K562 (cell line): ENCODE measurements at regions not wholly inside any gene's neighbourhood (a gene's known extent, or its start where the extent isn't known, plus 50 kb on each side); places are given as distances from the start of the nearest gene placed in this dataset.

Source experiments
- ATAC-seq: fragments of 200-7000 bp; cut with Tn5 transposase; 3 replicates; pipeline ENCODE4 v1.9.1; 2020; ENCODE audit warnings: moderate library complexity
- BruUV-seq: library from RNA; stranded (reverse); fragments of 400-500 nt; replicated peaks from 2 replicates; lab custom pipeline; 2021; lab: Mats Ljungman, UMichigan
- CTCF ChIA-PET: fragments of 300-600 bp; formaldehyde crosslinking; extraction: SDS; loops from one replicate; lab custom pipeline; 2021; ENCODE audit warnings: low intra/inter-chr PET ratio; lab: Yijun Ruan, JAX
- POLR2A ChIA-PET: fragments of 300-600, 350-650 bp; sonication (Branson Sonifier 250); formaldehyde crosslinking; extraction: SDS; loops from one replicate; lab custom pipeline; 2021; ENCODE audit warnings: antibody characterized with exemption, inconsistent platforms; lab: Yijun Ruan, JAX
- DNase-seq, 4 experiments: peaks; one replicate each; pipeline versions ENCODE4 v3.0.0 to v3.0.0-alpha.2; 2011 to 2018; ENCODE audit warnings: low spot score in 3 of 4, mixed read lengths in 3 of 4; ENCODE audit errors: extremely low read depth in 1 of 4
- FAIRE-seq: peaks from 2 replicates; lab custom pipeline; 2011; peaks lifted over from hg19 to GRCh38; lab: Jason Lieb, UNC
- H2AFZ ChIP-seq: 2 replicates; pipeline ENCODE4 v1.6.0; 2011; ENCODE audit warnings: low read depth, low read length, control low read depth, inconsistent platforms
- H3K27ac ChIP-seq: fragments of 200-600 bp; 3 replicates; pipeline ENCODE4 v1.8.0; 2011; ENCODE audit warnings: low read depth, mild to moderate bottlenecking, control low read depth, inconsistent platforms, low read length, moderate library complexity, mixed read lengths; ENCODE audit errors: extremely low read depth
- H3K27me3 ChIP-seq, 2 experiments: fragments of 300-600 bp in 1 of 2; 2 replicates in 1 of 2; 3 replicates in 1 of 2; pipeline versions ENCODE4 v1.6.0 to v1.8.0; 2011; ENCODE audit warnings: inconsistent platforms in 2 of 2, low read length in 2 of 2, mild to moderate bottlenecking in 1 of 2, mixed read lengths in 1 of 2, moderate library complexity in 1 of 2; ENCODE audit not compliant: control insufficient read depth in 2 of 2, insufficient read depth in 2 of 2
- H3K36me3 ChIP-seq: fragments of 300-600 bp; 3 replicates; pipeline ENCODE4 v1.8.0; 2011; ENCODE audit warnings: mild to moderate bottlenecking, low read length, inconsistent platforms; ENCODE audit not compliant: control insufficient read depth, insufficient read depth
- H3K4me1 ChIP-seq, 2 experiments: fragments of 200-600 bp in 1 of 2; replicated peaks in 1 of 2; 2 replicates in 1 of 2; 3 replicates in 1 of 2; pipeline versions ENCODE4 v1.5.1 to v1.8.0; 2011; ENCODE audit warnings: inconsistent platforms in 2 of 2, low read length in 2 of 2, mild to moderate bottlenecking in 1 of 2, mixed read lengths in 1 of 2, moderate library complexity in 1 of 2; ENCODE audit not compliant: control insufficient read depth in 2 of 2, insufficient read depth in 2 of 2
- H3K4me2 ChIP-seq: 2 replicates; pipeline ENCODE4 v1.6.1; 2011; ENCODE audit warnings: low read length, control low read depth, inconsistent platforms, mixed read lengths; ENCODE audit not compliant: insufficient read depth
- H3K4me3 ChIP-seq: fragments of 200-600 bp; sonication (generic), shearing (Covaris generic); 2 replicates; pipeline ENCODE4 v1.5.1; 2016; ENCODE audit warnings: control low read depth, inconsistent platforms
- H3K79me2 ChIP-seq: fragments of 200-600 bp; 3 replicates; pipeline ENCODE4 v1.8.0; 2011; ENCODE audit warnings: low read length, inconsistent platforms; ENCODE audit not compliant: control insufficient read depth, insufficient read depth
- H3K9ac ChIP-seq, 2 experiments: 2 replicates each; pipeline versions ENCODE4 v1.6.0 to v1.6.1; 2011; ENCODE audit warnings: low read depth in 2 of 2, low read length in 2 of 2, control low read depth in 1 of 2, inconsistent platforms in 1 of 2, mild to moderate bottlenecking in 1 of 2, mixed read lengths in 1 of 2; ENCODE audit not compliant: insufficient read depth in 1 of 2
- H3K9me1 ChIP-seq: one replicate; pipeline ENCODE4 v1.6.0; 2011; ENCODE audit warnings: inconsistent platforms, mild to moderate bottlenecking, low read length, moderate library complexity; ENCODE audit not compliant: control insufficient read depth, insufficient read depth
- H3K9me3 ChIP-seq: replicated peaks from 2 replicates; pipeline ENCODE4 v1.5.1; 2011; ENCODE audit warnings: low read depth, low read length, inconsistent platforms; ENCODE audit not compliant: control insufficient read depth, insufficient read depth
- H4K20me1 ChIP-seq: replicated peaks from 2 replicates; pipeline ENCODE4 v1.6.1; 2011; ENCODE audit warnings: low read length, inconsistent platforms, mixed read lengths; ENCODE audit not compliant: control insufficient read depth, insufficient read depth
- CBFA2T2 ChIP-seq: fragments of 450-650 bp; conservative IDR thresholded peaks from 2 replicates; pipeline ENCODE4 v1.6.1; 2017; ENCODE audit warnings: mild to moderate bottlenecking
- CXXC5 ChIP-seq: fragments of 250-450 bp; sonication (Bioruptor Pico); IDR thresholded peaks from 2 replicates; pipeline ENCODE4 v1.8.0; 2022; ENCODE audit warnings: inconsistent platforms, mild to moderate bottlenecking, moderate library complexity
- HNRNPH1 ChIP-seq: fragments of 200-400 bp; formaldehyde crosslinking; optimal IDR thresholded peaks from 2 replicates; pipeline ENCODE3; 2017; ENCODE audit warnings: low read depth, mild to moderate bottlenecking, low read length, moderate library complexity
- LARP7 ChIP-seq: fragments of 450-650 bp; IDR thresholded peaks from 2 replicates; pipeline ENCODE4 v1.6.1; 2016
- MEF2D ChIP-seq: conservative IDR thresholded peaks from 2 replicates; pipeline ENCODE4 v1.6.1; 2016; ENCODE audit warnings: low read depth, missing genetic modification characterization, missing compliant biosample characterization
- NFATC3 ChIP-seq: fragments of 450-650 bp; IDR thresholded peaks from 2 replicates; pipeline ENCODE4 v1.6.1; 2017; ENCODE audit warnings: mild to moderate bottlenecking
- PHF20 ChIP-seq: fragments of 450-650 bp; IDR thresholded peaks from 2 replicates; pipeline ENCODE4 v1.6.1; 2018; ENCODE audit not compliant: partially characterized antibody
- SRF ChIP-seq, 2 experiments: fragments of 250-450, 450-650 bp in 1 of 2; sonication (Bioruptor Pico) in 1 of 2; sonication (generic) in 1 of 2; formaldehyde crosslinking; IDR thresholded peaks; 2 replicates each; pipeline versions ENCODE4 v1.5.0 to v1.5.1; 2020 to 2022; ENCODE audit warnings: mild to moderate bottlenecking in 1 of 2, missing genetic modification reagents in 1 of 2
- TCF3 ChIP-seq: sonication (generic); formaldehyde crosslinking; IDR thresholded peaks from 2 replicates; pipeline ENCODE4 v1.4.0; 2020; ENCODE audit warnings: mild to moderate bottlenecking, missing genetic modification reagents
- USF2 ChIP-seq: sonication (generic); formaldehyde crosslinking; IDR thresholded peaks from 2 replicates; pipeline ENCODE4 v1.5.0; 2020; ENCODE audit warnings: missing genetic modification reagents
- ZNF232 ChIP-seq: sonication (generic); formaldehyde crosslinking; IDR thresholded peaks from 2 replicates; pipeline ENCODE4 v1.8.0; 2022; ENCODE audit warnings: mild to moderate bottlenecking, missing genetic modification reagents
- ZNF282 ChIP-seq: sonication (generic); formaldehyde crosslinking; IDR thresholded peaks from 2 replicates; pipeline ENCODE4 v1.8.1; 2023; ENCODE audit warnings: missing genetic modification reagents
- ZNF696 ChIP-seq: fragments of 250-450 bp; sonication (Bioruptor Pico); conservative IDR thresholded peaks from 2 replicates; pipeline ENCODE4 v1.4.0; 2020; ENCODE audit warnings: mild to moderate bottlenecking, moderate library complexity
- whole genome bisulfite sequencing: fragments of 100-300 bp; shearing (Covaris generic); methylation state at CpG from one replicate; pipeline ENCODE4 v1.1.6; 2016; ENCODE audit warnings: low coverage, mixed read lengths; ENCODE audit not compliant: insufficient coverage; ENCODE audit errors: missing lambda C conversion rate; 5-methylcytosine and 5-hydroxymethylcytosine counted together
- in situ Hi-C: fragments of 300-500 bp; cut with MboI; formaldehyde crosslinking; loops from 4 replicates; pipeline ENCODE4 v1.15.0; 2018; ENCODE audit warnings: inconsistent platforms, mixed read lengths
- intact Hi-C: fragments of 100-400 bp; cut with micrococcal nuclease; formaldehyde crosslinking; loops from 2 replicates; pipeline ENCODE4 v1.14.2; 2022
- TF ChIP-seq, protein P1 (sequence below), 2 experiments: fragments of 450-650 bp in 1 of 2; sonication (generic) in 1 of 2; formaldehyde crosslinking; conservative IDR thresholded peaks; 2 replicates each; pipeline versions ENCODE4 v1.4.0 to v1.8.1; 2020 to 2022; ENCODE audit warnings: mild to moderate bottlenecking in 1 of 2, missing genetic modification reagents in 1 of 2
- TF ChIP-seq, protein P2 (sequence below), 2 experiments: fragments of 450-650 bp; IDR thresholded peaks; 2 replicates each; pipeline ENCODE4 v1.6.1; 2016
- TF ChIP-seq, protein P3 (sequence below): sonication (generic); formaldehyde crosslinking; IDR thresholded peaks from 2 replicates; pipeline ENCODE4 v1.8.0; 2022; ENCODE audit warnings: mild to moderate bottlenecking, missing genetic modification reagents

DNA sequence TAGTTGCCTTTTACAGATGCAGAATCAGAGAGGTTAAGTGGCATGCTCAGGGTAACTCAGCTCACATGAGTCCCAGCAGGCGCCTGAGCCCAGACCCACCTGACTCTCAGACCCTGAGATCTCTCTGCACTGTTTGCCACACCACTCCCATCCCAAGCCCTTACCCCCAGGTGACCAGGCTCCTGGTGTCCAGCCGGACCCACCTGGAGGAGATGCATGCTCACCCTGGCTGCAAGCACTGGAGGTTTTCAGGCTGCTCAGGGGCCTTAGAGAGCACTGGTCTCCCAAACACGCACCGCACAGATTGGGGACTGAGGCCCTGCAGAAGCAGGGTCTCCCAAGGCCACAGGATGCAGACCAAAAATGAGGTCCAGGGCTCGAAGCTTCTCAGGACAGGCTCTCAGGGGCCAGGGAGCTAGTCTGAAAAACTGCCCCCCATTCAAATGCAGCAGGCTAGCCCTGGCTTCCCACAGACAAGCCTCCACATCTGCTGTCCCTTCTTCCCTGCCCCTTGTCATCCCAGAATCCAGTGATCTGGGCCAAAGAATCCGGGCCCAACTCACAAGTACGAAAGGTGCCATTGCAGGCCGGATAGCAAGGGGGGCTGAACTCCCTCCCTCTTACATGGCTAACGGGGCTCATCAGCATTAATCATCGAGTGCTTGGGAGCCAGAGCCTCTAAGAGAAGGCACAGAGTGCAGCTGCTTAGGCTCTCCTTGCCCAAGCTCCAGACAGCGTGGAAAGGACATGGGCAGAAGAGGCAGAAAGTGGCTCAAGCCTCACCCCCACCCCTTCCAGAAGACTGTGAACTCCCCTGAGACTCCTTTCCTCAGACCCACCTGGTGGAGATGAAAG is 90.2 kb upstream of the PRR20G start:
- H3K9ac ChIP-seq = no peak overlapping the region
- no peaks in the 10 kb centered on the region for H3K79me2 ChIP-seq
- H3K9me3 ChIP-seq = no peaks in the 10 kb centered on the region
- no peak overlapping the region for H3K27ac ChIP-seq
- no peaks in the 10 kb centered on the region for H3K36me3 ChIP-seq
- H4K20me1 ChIP-seq = no peaks in the 10 kb centered on the region
- no TSS peak for BruUV-seq
- TF ChIP-seq PHF20 (no peak), LARP7 (no peak), CBFA2T2 (no peak), NFATC3 (no peak), ZNF282 (CRISPR knock-in tag) (no peak), ZNF696 (CRISPR knock-in tag) (no peak), MEF2D (no peak), CXXC5 (CRISPR knock-in tag) (no peak), TCF3 (CRISPR knock-in tag) (no peak), HNRNPH1 (no peak), ZNF232 (no peak), USF2 (CRISPR knock-in tag) (no peak), SRF (CRISPR knock-in tag; IDR thresholded peaks at IDR 0.05) (no peak)
- TF ChIP-seq, protein P1, sequence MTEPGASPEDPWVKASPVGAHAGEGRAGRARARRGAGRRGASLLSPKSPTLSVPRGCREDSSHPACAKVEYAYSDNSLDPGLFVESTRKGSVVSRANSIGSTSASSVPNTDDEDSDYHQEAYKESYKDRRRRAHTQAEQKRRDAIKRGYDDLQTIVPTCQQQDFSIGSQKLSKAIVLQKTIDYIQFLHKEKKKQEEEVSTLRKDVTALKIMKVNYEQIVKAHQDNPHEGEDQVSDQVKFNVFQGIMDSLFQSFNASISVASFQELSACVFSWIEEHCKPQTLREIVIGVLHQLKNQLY (CRISPR knock-in tag; conservative IDR thresholded peaks at IDR 0.05) = no peak
- TF ChIP-seq, protein P2, sequence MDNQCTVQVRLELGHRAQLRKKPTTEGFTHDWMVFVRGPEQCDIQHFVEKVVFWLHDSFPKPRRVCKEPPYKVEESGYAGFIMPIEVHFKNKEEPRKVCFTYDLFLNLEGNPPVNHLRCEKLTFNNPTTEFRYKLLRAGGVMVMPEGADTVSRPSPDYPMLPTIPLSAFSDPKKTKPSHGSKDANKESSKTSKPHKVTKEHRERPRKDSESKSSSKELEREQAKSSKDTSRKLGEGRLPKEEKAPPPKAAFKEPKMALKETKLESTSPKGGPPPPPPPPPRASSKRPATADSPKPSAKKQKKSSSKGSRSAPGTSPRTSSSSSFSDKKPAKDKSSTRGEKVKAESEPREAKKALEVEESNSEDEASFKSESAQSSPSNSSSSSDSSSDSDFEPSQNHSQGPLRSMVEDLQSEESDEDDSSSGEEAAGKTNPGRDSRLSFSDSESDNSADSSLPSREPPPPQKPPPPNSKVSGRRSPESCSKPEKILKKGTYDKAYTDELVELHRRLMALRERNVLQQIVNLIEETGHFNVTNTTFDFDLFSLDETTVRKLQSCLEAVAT (IDR thresholded peaks at IDR 0.05) = no peak
- TF ChIP-seq, protein P3, sequence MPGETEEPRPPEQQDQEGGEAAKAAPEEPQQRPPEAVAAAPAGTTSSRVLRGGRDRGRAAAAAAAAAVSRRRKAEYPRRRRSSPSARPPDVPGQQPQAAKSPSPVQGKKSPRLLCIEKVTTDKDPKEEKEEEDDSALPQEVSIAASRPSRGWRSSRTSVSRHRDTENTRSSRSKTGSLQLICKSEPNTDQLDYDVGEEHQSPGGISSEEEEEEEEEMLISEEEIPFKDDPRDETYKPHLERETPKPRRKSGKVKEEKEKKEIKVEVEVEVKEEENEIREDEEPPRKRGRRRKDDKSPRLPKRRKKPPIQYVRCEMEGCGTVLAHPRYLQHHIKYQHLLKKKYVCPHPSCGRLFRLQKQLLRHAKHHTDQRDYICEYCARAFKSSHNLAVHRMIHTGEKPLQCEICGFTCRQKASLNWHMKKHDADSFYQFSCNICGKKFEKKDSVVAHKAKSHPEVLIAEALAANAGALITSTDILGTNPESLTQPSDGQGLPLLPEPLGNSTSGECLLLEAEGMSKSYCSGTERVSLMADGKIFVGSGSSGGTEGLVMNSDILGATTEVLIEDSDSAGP (CRISPR knock-in tag) = no peak
- in situ Hi-C loops = no loop called here
- no peak for ATAC-seq
- FAIRE-seq = no peak
- 0% methylated on average over 7 of the region's 11 CpGs for WGBS
- POLR2A ChIA-PET = interaction anchor here (0.5 kb wide), 1 partner anchor 168 kb away, joined by 3 read pairs; no protein-coding TSS in a partner anchor
- no peaks in the 10 kb centered on the region for H3K4me1 ChIP-seq
- H3K4me3 ChIP-seq = no peak overlapping the region
- no peaks in the 10 kb centered on the region for H3K9me1 ChIP-seq
- intact Hi-C loops = no loop called here
- H3K27me3 ChIP-seq = no peaks in the 10 kb centered on the region; a peak in 1 of 5 replicates
- H3K4me2 ChIP-seq = no peak overlapping the region
- no peak overlapping the region for H2AFZ ChIP-seq
- DNase-seq = no peak
- CTCF ChIA-PET = no interaction called here
